Forelimb muscle (tissue), 1 donor: ENCODE measurements at regions not wholly inside any gene's neighbourhood (a gene's known extent, or its start where the extent isn't known, plus 50 kb on each side); places are given as distances from the start of the nearest gene placed in this dataset.

ENCODE experiments used
- DNase-seq: peaks from one replicate; pipeline ENCODE4 v3.0.0-alpha.2; 2013; ENCODE audit warnings: low read depth

- DNase-seq: no peak
Observed at GRCh38 chr3:171956181-171956683, 83.1 kb upstream of the FNDC3B start.

- no peak for DNase-seq
Observed at GRCh38 chr3:171956705-171957104, 82.7 kb upstream of the FNDC3B start.

- no peak for DNase-seq
Observed at GRCh38 chr3:171959532-171960089, 79.8 kb upstream of the FNDC3B start.

- DNase-seq: no peak
Observed at GRCh38 chr3:171960159-171960558, 79.2 kb upstream of the FNDC3B start.

GRCh38 chr3:171962137-171962720 is 77.1 kb upstream of the FNDC3B start:
- DNase-seq: no peak

GRCh38 chr3:171963546-171963945 is 75.8 kb upstream of the FNDC3B start:
- no peak for DNase-seq

- DNase-seq: no peak
Observed at GRCh38 chr3:171965067-171965712, 74.2 kb upstream of the FNDC3B start.

- DNase-seq: no peak
Observed at GRCh38 chr3:171966533-171967136, 72.7 kb upstream of the FNDC3B start.

- DNase-seq: peak; percentile 73
Observed at GRCh38 chr3:171967137-171967783, 72.1 kb upstream of the FNDC3B start.

GRCh38 chr3:171967932-171968678 is 71.3 kb upstream of the FNDC3B start:
- DNase-seq: no peak

- DNase-seq: no peak
Observed at GRCh38 chr3:171970301-171970788, 69.0 kb upstream of the FNDC3B start.

GRCh38 chr3:171971919-171972514 is 67.4 kb upstream of the FNDC3B start:
- DNase-seq: no peak

- DNase-seq: peak; percentile 91
Observed at GRCh38 chr3:171972871-171973348, 66.5 kb upstream of the FNDC3B start.

GRCh38 chr3:171974986-171975837 is 64.2 kb upstream of the FNDC3B start:
- DNase-seq: no peak

GRCh38 chr3:171976526-171976925 is 62.9 kb upstream of the FNDC3B start:
- no peak for DNase-seq

- no peak for DNase-seq
Observed at GRCh38 chr3:171977441-171977840, 61.9 kb upstream of the FNDC3B start.

GRCh38 chr3:171977860-171978259 is 61.5 kb upstream of the FNDC3B start:
- DNase-seq: no peak

GRCh38 chr3:171978390-171978789 is 61.0 kb upstream of the FNDC3B start:
- DNase-seq: no peak

- DNase-seq: no peak
Observed at GRCh38 chr3:171979081-171979480, 60.3 kb upstream of the FNDC3B start.
